ENCODE measurements at regions not wholly inside any gene's neighbourhood (a gene's known extent, or its start where the extent isn't known, plus 50 kb on each side); places are given as distances from the start of the nearest gene placed in this dataset.
"Not testable (repeated sequence)": the region's sequence is repeated elsewhere in the genome, so short reads cannot be mapped to it uniquely, and the experiment has no call there.

GRCh38 chr6:93919365-93919764 is 500.0 kb upstream of the EPHA7 start:
- DNase-seq, result no peak

GRCh38 chr6:93918258-93918657 is 498.9 kb upstream of the EPHA7 start:
- DNase-seq, result no peak

- no peak for DNase-seq
Measured at GRCh38 chr6:93917216-93917615, 497.9 kb upstream of the EPHA7 start.

- DNase-seq, result no peak
Measured at GRCh38 chr6:93916716-93917115, 497.4 kb upstream of the EPHA7 start.

- DNase-seq, result no peak
Measured at GRCh38 chr6:93915961-93916360, 496.6 kb upstream of the EPHA7 start.

GRCh38 chr6:93902517-93902916 is 483.2 kb upstream of the EPHA7 start:
- no peak for DNase-seq

GRCh38 chr6:93900142-93900541 is 480.8 kb upstream of the EPHA7 start:
- no peak for DNase-seq

- no peak for DNase-seq
Measured at GRCh38 chr6:93896081-93896480, 476.7 kb upstream of the EPHA7 start.

GRCh38 chr6:93894521-93894920 is 475.2 kb upstream of the EPHA7 start:
- DNase-seq, result no peak

- DNase-seq, result no peak
Measured at GRCh38 chr6:93889713-93890112, 470.4 kb upstream of the EPHA7 start.

- DNase-seq, result no peak
Measured at GRCh38 chr6:93886416-93886815, 467.1 kb upstream of the EPHA7 start.

- DNase-seq, result no peak
Measured at GRCh38 chr6:93859971-93860370, 440.6 kb upstream of the EPHA7 start.

- DNase-seq, result no peak
Measured at GRCh38 chr6:93858213-93858612, 438.9 kb upstream of the EPHA7 start.

- DNase-seq, result no peak
Measured at GRCh38 chr6:93849857-93850256, 430.5 kb upstream of the EPHA7 start.

GRCh38 chr6:93848031-93848742 is 428.8 kb upstream of the EPHA7 start:
- no peak for DNase-seq

- no peak for DNase-seq
Measured at GRCh38 chr6:93842178-93842577, 422.8 kb upstream of the EPHA7 start.

- not testable (repeated sequence) for DNase-seq
Measured at GRCh38 chr6:93835451-93836145, 416.2 kb upstream of the EPHA7 start.

- DNase-seq, result not testable (repeated sequence)
Measured at GRCh38 chr6:93835026-93835425, 415.7 kb upstream of the EPHA7 start.

- not testable (repeated sequence) for DNase-seq
Measured at GRCh38 chr6:93833326-93833725, 414.0 kb upstream of the EPHA7 start.

GRCh38 chr6:93829757-93830156 is 410.4 kb upstream of the EPHA7 start:
- not testable (repeated sequence) for DNase-seq

GRCh38 chr6:93829009-93829408 is 409.6 kb upstream of the EPHA7 start:
- no peak for DNase-seq

GRCh38 chr6:93828553-93828952 is 409.2 kb upstream of the EPHA7 start:
- no peak for DNase-seq

GRCh38 chr6:93827728-93828127 is 408.4 kb upstream of the EPHA7 start:
- DNase-seq, result no peak

- no peak for DNase-seq
Measured at GRCh38 chr6:93825950-93826349, 406.6 kb upstream of the EPHA7 start.

GRCh38 chr6:93823489-93823888 is 404.1 kb upstream of the EPHA7 start:
- DNase-seq, result no peak
